Heart right ventricle (tissue), 16 donors: ENCODE measurements at regions not wholly inside any gene's neighbourhood (a gene's known extent, or its start where the extent isn't known, plus 50 kb on each side); places are given as distances from the start of the nearest gene placed in this dataset.

Source experiments
- ATAC-seq, 8 donors: fragments of 200-7000 bp; cut with Tn5 transposase; one replicate each; pipeline ENCODE4 v1.9.1; 2020; ENCODE audit warnings: mild to moderate bottlenecking in 8 of 8, moderate library complexity in 8 of 8, moderate number of reproducible peaks in 1 of 8
- DNase-seq, 2 donors: peaks; one replicate each; pipeline ENCODE4 v3.0.0-alpha.2; 2020
- H3K27ac ChIP-seq, 10 donors: fragments of 200-600 bp; sonication (generic) in 2 of 10; one replicate each; pipeline versions ENCODE4 v1.5.0 to v1.8.0; 2020 to 2022; ENCODE audit warnings: mild to moderate bottlenecking in 3 of 10
- H3K27me3 ChIP-seq, 7 donors: fragments of 200-600 bp; one replicate each; pipeline ENCODE4 v1.8.0; 2021 to 2022; ENCODE audit warnings: mild to moderate bottlenecking in 2 of 7
- H3K36me3 ChIP-seq, 9 donors: fragments of 200-600 bp; sonication (generic) in 1 of 9; one replicate each; pipeline versions ENCODE4 v1.5.0 to v1.8.0; 2020 to 2022; ENCODE audit warnings: mild to moderate bottlenecking in 2 of 9
- H3K4me1 ChIP-seq, 9 donors: fragments of 200-600 bp; sonication (generic) in 1 of 9; one replicate each; pipeline versions ENCODE4 v1.5.0 to v1.8.0; 2020 to 2022; ENCODE audit warnings: mild to moderate bottlenecking in 4 of 9
- H3K4me3 ChIP-seq, 10 donors: fragments of 200-600 bp; sonication (generic) in 2 of 10; one replicate each; pipeline versions ENCODE4 v1.5.0 to v1.8.0; 2020 to 2022; ENCODE audit warnings: mild to moderate bottlenecking in 7 of 10, moderate library complexity in 2 of 10
- H3K9me3 ChIP-seq, 11 donors: fragments of 200-600 bp in 10 of 11; sonication (generic) in 2 of 11; one replicate each; pipeline versions ENCODE4 v1.5.0 to v1.8.0; 2013 to 2022; ENCODE audit warnings: mild to moderate bottlenecking in 2 of 11, control low read depth in 1 of 11, moderate library complexity in 1 of 11
- CTCF ChIP-seq, 9 donors: fragments of 200-600 bp; sonication (generic) in 2 of 9; IDR thresholded peaks; one replicate each; pipeline versions ENCODE4 v1.5.0 to v1.8.0; 2021 to 2022; ENCODE audit warnings: antibody characterized with exemption in 9 of 9, mild to moderate bottlenecking in 5 of 9, moderate library complexity in 1 of 9
- WGBS, 2 donors: extraction: QIAGEN DNeasy Blood & Tissue Kit; methylation state at CpG; one replicate each; pipeline ENCODE4 v1.1.7; 2013; ENCODE audit warnings: inconsistent platforms in 1 of 2; 5-methylcytosine and 5-hydroxymethylcytosine counted together
- intact Hi-C, 10 donors: fragments of 100-400 bp; cut with DNase I; formaldehyde crosslinking; loops; one replicate each; pipeline versions ENCODE4 v1.11.1 to v1.14.2; 2022
- donor health status: Arrhythmogenic right ventricular cardiomyopathy.
- donor health status: ischemic (EF 13 %, LVEDD 7.1; RV severe dilation, severe dysfunction).
- donor health status: healthy with polysubstance abuse.
- donor health status: DM: no; HTN: yes; CAD: no.
- donor health status: DM: no; HTN: no; CAD: no.
- donor health status: ischemic (EF 25% LVEDD 6.9; RV normal size, moderate dysfunction).
- donor health status: ischemic (EF 25% LVEDD 5.7; RV mildly dilated, moderate dysfunction).
- donor health status: healthy.
- donor health status: DM: yes; HTN: yes; CAD: no.
- donor health status: Ischemic cardiomyopathy.
- donor health status: ischemic (EF 35%, LVEDD 5.7; RV mildly dilated, moderate dysfunction).
- donor health status: nonischemic (EF 11% LVEDD 7.7; RV severe dilation, severe dysfunction).
- donor health status: DM: yes; HTN: yes; CAD: no.
- donor health status: PGD.
- donor health status: ischemic (EF 29% LVEDD 5.4; RV normal size, mild dysfunction).
- donor health status: nonischemic (EF 23%, LVEDD 6.1; RV moderate dilation, normal function).

- H3K4me1 ChIP-seq: peaks cover 0 to 5% (median 0%) of the 10 kb centered on the region in 9 donors
- ATAC-seq (peak in 4 of 8 donors; percentile 19 to 36 (median 30)), DNase-seq (no peak)
- H3K27me3 ChIP-seq: peaks cover 6 to 32% (median 23%) of the 10 kb centered on the region in 7 donors
- H3K4me3 ChIP-seq: no peak overlapping the region
- H3K27ac ChIP-seq: no peak overlapping the region
- no peaks in the 10 kb centered on the region for H3K36me3 ChIP-seq
- intact Hi-C loops: no loop called here
- H3K9me3 ChIP-seq: peaks cover 0 to 4% (median 0%) of the 10 kb centered on the region in 11 donors
- WGBS, 2 donors: 62 to 67% methylated on average over 7 of the region's 7 CpGs
- no peak for TF ChIP-seq CTCF (IDR thresholded peaks at IDR 0.05)
These were observed 105.0 kb upstream of the GOLGA6L6 start for GRCh38 chr15:20646529-20647142.

GRCh38 chr15:20645956-20646355 lies 104.4 kb upstream of the GOLGA6L6 start:
- Histone ChIP-seq H3K36me3 (no peaks in the 10 kb centered on the region), H3K4me3 (no peak overlapping the region), H3K27ac (no peak overlapping the region), H3K9me3 (peaks cover 0 to 3% (median 0%) of the 10 kb centered on the region in 11 donors), H3K4me1 (peaks cover 0 to 5% (median 0%) of the 10 kb centered on the region in 9 donors), H3K27me3 (peaks cover 6 to 32% (median 23%) of the 10 kb centered on the region in 7 donors)
- intact Hi-C loops: no loop called here
- TF ChIP-seq CTCF (IDR thresholded peaks at IDR 0.05): no peak
- 50 to 59% methylated on average over 5 of the region's 5 CpGs for WGBS, 2 donors
- ATAC-seq (peak in 4 of 8 donors; percentile 15 to 47 (median 42)), DNase-seq (peak in 1 of 2 donors; percentile 32)

GRCh38 chr15:20644896-20645295 lies 103.3 kb upstream of the GOLGA6L6 start:
- Histone ChIP-seq H3K27ac (no peak overlapping the region), H3K4me3 (no peak overlapping the region), H3K27me3 (peaks cover 6 to 32% (median 23%) of the 10 kb centered on the region in 7 donors), H3K36me3 (no peaks in the 10 kb centered on the region), H3K4me1 (peaks cover 0 to 5% (median 0%) of the 10 kb centered on the region in 9 donors), H3K9me3 (no peaks in the 10 kb centered on the region)
- intact Hi-C loops: no loop called here
- ATAC-seq: no peak
- DNase-seq: no peak
- TF ChIP-seq CTCF (IDR thresholded peaks at IDR 0.05): no peak
- 61 to 64% methylated on average over 3 of the region's 3 CpGs for WGBS, 2 donors

GRCh38 chr15:20643829-20644425 lies 102.3 kb upstream of the GOLGA6L6 start:
- Histone ChIP-seq H3K36me3 (no peaks in the 10 kb centered on the region), H3K27ac (no peak overlapping the region), H3K4me3 (no peak overlapping the region), H3K9me3 (no peaks in the 10 kb centered on the region), H3K27me3 (peaks cover 6 to 32% (median 23%) of the 10 kb centered on the region in 7 donors), H3K4me1 (peaks cover 0 to 5% (median 0%) of the 10 kb centered on the region in 9 donors)
- peak in 2 of 8 donors; percentile 8 to 35 for ATAC-seq
- TF ChIP-seq CTCF (IDR thresholded peaks at IDR 0.05): no peak
- WGBS, 2 donors: 44 to 57% methylated on average over 3 of the region's 3 CpGs
- intact Hi-C loops: no loop called here
- no peak for DNase-seq
